AG09309 (cell line): ENCODE measurements at regions not wholly inside any gene's neighbourhood (a gene's known extent, or its start where the extent isn't known, plus 50 kb on each side); places are given as distances from the start of the nearest gene placed in this dataset.

Experiments
- DNase-seq: peaks from one replicate; pipeline ENCODE4 v3.0.0-alpha.2; 2010; ENCODE audit warnings: low read depth
- H3K4me3 ChIP-seq: 2 replicates; pipeline ENCODE4 v1.5.1; 2011; ENCODE audit warnings: mild to moderate bottlenecking, low read depth, low read length, moderate library complexity; ENCODE audit not compliant: control insufficient read depth
- TF ChIP-seq, protein P1 (sequence below): IDR thresholded peaks from 2 replicates; pipeline ENCODE4 v1.5.1; 2011; ENCODE audit warnings: mild to moderate bottlenecking, low read depth, low read length, inconsistent platforms; ENCODE audit not compliant: insufficient read depth, control insufficient read depth; ENCODE audit errors: missing control alignments

- DNase-seq, result no peak
- H3K4me3 ChIP-seq, result no peak overlapping the region
- TF ChIP-seq, protein P1, sequence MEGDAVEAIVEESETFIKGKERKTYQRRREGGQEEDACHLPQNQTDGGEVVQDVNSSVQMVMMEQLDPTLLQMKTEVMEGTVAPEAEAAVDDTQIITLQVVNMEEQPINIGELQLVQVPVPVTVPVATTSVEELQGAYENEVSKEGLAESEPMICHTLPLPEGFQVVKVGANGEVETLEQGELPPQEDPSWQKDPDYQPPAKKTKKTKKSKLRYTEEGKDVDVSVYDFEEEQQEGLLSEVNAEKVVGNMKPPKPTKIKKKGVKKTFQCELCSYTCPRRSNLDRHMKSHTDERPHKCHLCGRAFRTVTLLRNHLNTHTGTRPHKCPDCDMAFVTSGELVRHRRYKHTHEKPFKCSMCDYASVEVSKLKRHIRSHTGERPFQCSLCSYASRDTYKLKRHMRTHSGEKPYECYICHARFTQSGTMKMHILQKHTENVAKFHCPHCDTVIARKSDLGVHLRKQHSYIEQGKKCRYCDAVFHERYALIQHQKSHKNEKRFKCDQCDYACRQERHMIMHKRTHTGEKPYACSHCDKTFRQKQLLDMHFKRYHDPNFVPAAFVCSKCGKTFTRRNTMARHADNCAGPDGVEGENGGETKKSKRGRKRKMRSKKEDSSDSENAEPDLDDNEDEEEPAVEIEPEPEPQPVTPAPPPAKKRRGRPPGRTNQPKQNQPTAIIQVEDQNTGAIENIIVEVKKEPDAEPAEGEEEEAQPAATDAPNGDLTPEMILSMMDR, result no peak
Measured at GRCh38 chr6:51342393-51342792, 523.7 kb downstream of the TFAP2B start.

DNA sequence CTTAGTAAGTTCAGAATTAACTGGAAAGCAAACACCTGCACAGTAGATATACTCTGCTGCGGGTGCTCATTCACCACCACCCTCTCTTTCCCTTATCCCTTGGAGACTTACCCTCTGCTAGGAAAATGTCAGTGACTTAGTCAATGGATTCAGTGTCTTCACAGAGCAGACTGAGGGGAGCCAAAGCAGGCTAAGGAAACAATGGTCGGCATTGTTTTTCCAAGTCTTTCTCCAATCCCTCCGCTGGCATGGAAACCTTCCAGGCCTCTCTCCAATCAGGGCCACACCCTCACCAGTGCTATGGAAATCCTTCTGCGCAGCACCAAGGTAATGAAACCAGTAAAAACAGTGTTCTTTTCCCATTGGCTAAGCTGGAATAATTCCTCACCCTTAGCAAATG lies 531.2 kb downstream of the TFAP2B start:
- no peak overlapping the region for H3K4me3 ChIP-seq
- TF ChIP-seq, protein P1, result no peak
- DNase-seq, result no peak

DNA sequence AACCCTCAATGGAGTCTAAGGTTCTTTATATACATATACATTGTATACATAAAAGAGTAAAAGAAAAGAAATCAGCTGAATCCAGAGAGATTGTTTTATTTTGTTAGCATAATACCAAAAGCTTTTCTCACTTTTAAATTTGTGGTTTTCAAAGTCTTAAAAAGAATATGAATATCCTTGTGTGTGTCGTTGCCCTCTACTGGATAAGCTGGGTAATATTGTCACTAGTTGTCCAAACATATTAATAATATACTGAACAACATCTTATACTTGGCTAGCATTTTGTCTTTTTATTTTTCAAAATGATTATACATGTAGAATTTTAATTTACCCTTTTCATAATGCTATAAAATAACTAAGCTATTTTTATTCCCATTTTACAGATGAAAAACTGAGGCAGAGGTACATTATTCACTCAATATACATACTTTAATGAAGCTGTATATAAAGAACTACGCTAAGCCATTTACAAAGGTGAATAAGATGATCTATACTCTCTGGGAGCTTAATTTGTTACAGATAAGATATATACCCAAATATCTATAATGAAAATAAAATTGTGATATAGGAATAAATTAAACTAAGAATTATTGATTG lies 531.7 kb downstream of the TFAP2B start:
- no peak for DNase-seq
- H3K4me3 ChIP-seq, result no peak overlapping the region
- TF ChIP-seq, protein P1, result no peak

DNA sequence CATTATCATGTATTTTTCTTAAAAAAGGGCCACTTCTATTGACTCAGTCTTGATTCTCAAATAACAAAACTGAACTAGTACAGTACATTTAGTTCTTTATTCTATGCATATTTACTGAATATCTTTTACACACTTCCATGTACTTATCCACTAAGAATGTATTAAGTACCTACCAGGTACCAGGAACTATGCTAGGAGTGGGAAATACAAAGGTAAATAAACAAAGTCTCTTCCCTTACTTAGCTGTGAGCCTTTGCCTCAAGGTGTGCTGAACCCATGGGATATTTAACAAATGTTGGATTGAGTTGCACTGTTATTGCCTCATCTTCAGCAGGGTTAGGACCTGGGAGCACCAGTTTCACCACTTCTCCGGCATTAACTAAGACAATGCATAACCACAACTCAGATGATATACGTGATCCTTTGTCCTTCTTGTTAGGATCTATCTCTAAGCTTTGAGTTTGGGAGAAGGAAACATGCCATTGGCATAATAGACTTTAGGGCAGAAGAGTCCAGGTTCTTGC lies 533.9 kb downstream of the TFAP2B start:
- DNase-seq, result no peak
- H3K4me3 ChIP-seq, result no peak overlapping the region
- TF ChIP-seq, protein P1, result no peak

GRCh38 chr6:51360287-51360686 lies 541.6 kb downstream of the TFAP2B start:
- DNase-seq, result no peak
- TF ChIP-seq, protein P1, result no peak
- H3K4me3 ChIP-seq, result no peak overlapping the region

- TF ChIP-seq, protein P1, result no peak
- DNase-seq, result no peak
- no peak overlapping the region for H3K4me3 ChIP-seq
Measured at GRCh38 chr6:51365566-51365965, 546.9 kb downstream of the TFAP2B start.
